T-helper 17 cell (primary cell): ENCODE measurements at regions not wholly inside any gene's neighbourhood (a gene's known extent, or its start where the extent isn't known, plus 50 kb on each side); places are given as distances from the start of the nearest gene placed in this dataset.
"Not testable (repeated sequence)": the region's sequence is repeated elsewhere in the genome, so short reads cannot be mapped to it uniquely, and the experiment has no call there.

ENCODE experiments used
- ATAC-seq: fragments of 150-1000 bp; cut with Tn5 transposase; 2 replicates; pipeline ENCODE4 v1.10.0; 2021; ENCODE audit warnings: mild to moderate bottlenecking, moderate library complexity
- DNase-seq, 3 donors: peaks; one replicate each; pipeline versions ENCODE4 v3.0.0 to v3.0.0-alpha.2; 2020 to 2021
- H3K9me3 ChIP-seq: one replicate; pipeline ENCODE4 v1.7.0; 2013; ENCODE audit warnings: low read length, mild to moderate bottlenecking; ENCODE audit not compliant: control insufficient read depth, poor library complexity, severe bottlenecking
- H3K27ac Mint-ChIP-seq: one replicate; pipeline ENCODE4 v1.8.0; 2022; ENCODE audit warnings: mild to moderate bottlenecking, moderate library complexity, mixed read lengths
- H3K27me3 Mint-ChIP-seq: one replicate; pipeline ENCODE4 v1.8.0; 2022; ENCODE audit warnings: mixed read lengths
- H3K36me3 Mint-ChIP-seq: one replicate; pipeline ENCODE4 v1.8.0; 2022; ENCODE audit warnings: low read depth, mixed read lengths
- H3K4me1 Mint-ChIP-seq: one replicate; pipeline ENCODE4 v1.8.0; 2022; ENCODE audit warnings: mild to moderate bottlenecking, mixed read lengths
- H3K4me3 Mint-ChIP-seq: one replicate; pipeline ENCODE4 v1.8.0; 2022; ENCODE audit warnings: mild to moderate bottlenecking, moderate library complexity, mixed read lengths

GRCh38 chr16:33913601-33914000, 454.2 kb downstream of the TP53TG3F start:
- not testable (repeated sequence) for H3K36me3 Mint-ChIP-seq, ATAC-seq, H3K9me3 ChIP-seq, DNase-seq, H3K27ac Mint-ChIP-seq, H3K4me3 Mint-ChIP-seq, H3K27me3 Mint-ChIP-seq, H3K4me1 Mint-ChIP-seq

DNA sequence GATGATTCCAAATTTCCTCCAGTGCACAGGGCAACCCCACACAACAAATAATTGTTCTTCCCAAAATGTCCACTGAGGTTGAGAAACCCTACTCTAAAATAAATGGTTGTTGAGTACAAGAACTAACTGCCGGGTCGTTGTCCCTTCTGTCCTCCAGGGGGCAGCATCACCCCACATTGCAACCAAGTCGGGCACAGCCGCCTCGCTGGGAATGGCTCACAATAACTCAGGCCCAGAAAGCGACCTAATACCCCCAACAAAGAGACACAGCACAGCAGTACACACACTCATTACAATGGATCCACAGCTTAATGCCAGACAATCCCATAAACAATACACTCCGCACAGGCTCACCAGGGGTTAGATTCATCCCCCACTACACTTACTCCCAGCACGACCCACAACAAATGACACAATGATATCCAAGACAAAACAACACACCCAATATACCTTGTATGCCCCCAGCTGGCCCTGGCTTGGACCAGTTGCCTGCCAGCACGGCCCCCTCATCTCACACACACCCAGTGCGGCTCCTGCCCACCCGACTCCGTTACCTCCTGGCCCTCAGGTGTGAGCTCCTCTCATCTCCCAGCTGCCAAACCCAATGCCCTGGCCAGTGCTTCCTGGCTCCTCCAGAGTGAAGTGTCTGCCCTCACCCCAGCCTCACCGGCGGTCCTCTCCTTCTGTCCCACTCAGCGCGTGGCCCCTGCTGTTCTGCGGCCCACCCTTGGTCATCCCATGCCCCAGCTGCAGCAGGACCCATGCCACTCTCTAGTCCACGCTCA, 461.5 kb downstream of the TP53TG3F start:
- peak; percentile 41 for ATAC-seq
- not testable (repeated sequence) for H3K36me3 Mint-ChIP-seq, H3K4me3 Mint-ChIP-seq, H3K27ac Mint-ChIP-seq, H3K27me3 Mint-ChIP-seq, H3K9me3 ChIP-seq, DNase-seq, H3K4me1 Mint-ChIP-seq

DNA sequence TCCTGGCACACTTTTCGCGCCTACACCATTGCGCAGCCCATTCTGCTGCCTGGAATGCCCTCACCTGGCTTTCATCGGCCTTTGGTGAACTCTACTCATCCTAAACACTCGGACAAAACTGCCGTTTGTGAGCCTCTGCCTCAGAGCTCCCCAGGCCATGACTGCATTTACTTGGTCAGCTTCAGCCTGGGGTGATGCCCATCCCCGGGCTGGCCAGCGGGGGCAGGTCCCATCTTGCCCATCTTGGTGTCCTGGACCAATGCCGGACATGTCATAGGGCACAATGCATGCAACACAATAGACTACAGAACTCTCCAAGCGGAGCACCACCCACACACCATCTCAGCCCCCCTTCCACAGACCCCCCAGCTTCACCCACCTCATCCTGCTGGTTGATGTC, 463.5 kb downstream of the TP53TG3F start:
- not testable (repeated sequence) for ATAC-seq, H3K27me3 Mint-ChIP-seq, H3K4me3 Mint-ChIP-seq, H3K4me1 Mint-ChIP-seq, H3K27ac Mint-ChIP-seq, DNase-seq, H3K36me3 Mint-ChIP-seq, H3K9me3 ChIP-seq

GRCh38 chr16:33928026-33928425, 468.6 kb downstream of the TP53TG3F start:
- H3K9me3 ChIP-seq, H3K4me1 Mint-ChIP-seq, DNase-seq, H3K36me3 Mint-ChIP-seq, H3K27ac Mint-ChIP-seq, H3K27me3 Mint-ChIP-seq, H3K4me3 Mint-ChIP-seq, ATAC-seq: not testable (repeated sequence)

GRCh38 chr16:33932191-33932590, 472.8 kb downstream of the TP53TG3F start:
- not testable (repeated sequence) for H3K27me3 Mint-ChIP-seq, H3K4me3 Mint-ChIP-seq, DNase-seq, H3K4me1 Mint-ChIP-seq, H3K9me3 ChIP-seq, H3K36me3 Mint-ChIP-seq, H3K27ac Mint-ChIP-seq, ATAC-seq

GRCh38 chr16:33933039-33933438, 473.6 kb downstream of the TP53TG3F start:
- not testable (repeated sequence) for DNase-seq, H3K4me1 Mint-ChIP-seq, H3K36me3 Mint-ChIP-seq, H3K9me3 ChIP-seq, H3K27ac Mint-ChIP-seq, H3K4me3 Mint-ChIP-seq, H3K27me3 Mint-ChIP-seq, ATAC-seq

- H3K4me3 Mint-ChIP-seq, H3K4me1 Mint-ChIP-seq: not testable (repeated sequence)
Observed at GRCh38 chr16:33935766-33936165, 476.4 kb downstream of the TP53TG3F start.

DNA sequence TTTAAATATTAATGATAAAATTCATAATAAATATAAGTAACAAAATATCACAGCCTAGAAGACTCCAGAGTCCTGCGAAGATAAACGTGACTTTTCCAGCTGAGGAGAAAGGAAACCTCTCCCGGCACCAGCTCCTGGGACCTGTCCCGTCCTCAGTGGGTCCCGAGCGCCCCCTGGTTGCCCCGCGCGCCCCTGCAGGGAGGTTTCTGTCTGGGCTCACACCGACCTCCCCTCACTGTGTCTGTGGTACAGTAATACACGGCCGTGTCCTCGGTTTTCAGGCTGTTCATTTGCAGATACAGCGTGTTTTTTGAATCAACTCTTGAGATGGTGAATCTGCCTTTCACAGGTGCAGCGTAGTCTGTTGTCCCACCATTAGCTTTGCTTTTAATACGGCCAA, 478.7 kb downstream of the TP53TG3F start:
- not testable (repeated sequence) for H3K27ac Mint-ChIP-seq, H3K36me3 Mint-ChIP-seq, H3K27me3 Mint-ChIP-seq, H3K9me3 ChIP-seq, H3K4me3 Mint-ChIP-seq, H3K4me1 Mint-ChIP-seq, ATAC-seq, DNase-seq

More at GRCh38 chr16:33935766-33936165, 476.4 kb downstream of the TP53TG3F start:
- not testable (repeated sequence) for H3K36me3 Mint-ChIP-seq, DNase-seq, H3K27me3 Mint-ChIP-seq, H3K27ac Mint-ChIP-seq, ATAC-seq, H3K9me3 ChIP-seq

GRCh38 chr16:33961536-33961935, 502.1 kb downstream of the TP53TG3F start:
- not testable (repeated sequence) for H3K36me3 Mint-ChIP-seq, H3K27ac Mint-ChIP-seq

DNA sequence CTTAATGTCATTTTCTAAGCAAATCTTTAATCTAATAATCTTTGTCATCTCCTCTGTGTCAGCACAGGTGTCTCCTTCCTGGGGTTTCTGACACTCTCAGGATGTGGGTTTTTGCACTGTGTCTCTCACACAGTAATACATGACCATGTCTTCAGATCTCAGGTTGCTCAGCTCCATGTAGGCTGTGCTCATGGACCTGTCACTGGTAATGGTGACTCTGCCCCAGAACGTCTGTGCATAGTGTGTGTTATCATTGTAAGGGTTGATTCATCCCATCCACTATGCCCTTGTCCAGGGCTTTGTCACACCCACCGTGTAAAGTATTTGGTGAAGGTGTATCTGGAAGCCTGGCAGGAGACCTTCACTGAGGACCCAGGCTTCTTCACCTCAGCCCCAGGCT, 506.1 kb downstream of the TP53TG3F start:
- not testable (repeated sequence) for H3K9me3 ChIP-seq, H3K27ac Mint-ChIP-seq, H3K4me1 Mint-ChIP-seq, H3K36me3 Mint-ChIP-seq, DNase-seq, H3K4me3 Mint-ChIP-seq, H3K27me3 Mint-ChIP-seq
- peak; percentile 61 for ATAC-seq

More at GRCh38 chr16:33961536-33961935, 502.1 kb downstream of the TP53TG3F start:
- not testable (repeated sequence) for DNase-seq, H3K9me3 ChIP-seq, H3K4me3 Mint-ChIP-seq, ATAC-seq, H3K4me1 Mint-ChIP-seq, H3K27me3 Mint-ChIP-seq

- H3K4me3 Mint-ChIP-seq, ATAC-seq, H3K4me1 Mint-ChIP-seq, H3K36me3 Mint-ChIP-seq, H3K27ac Mint-ChIP-seq, H3K9me3 ChIP-seq, DNase-seq, H3K27me3 Mint-ChIP-seq: not testable (repeated sequence)
Observed at GRCh38 chr16:33966855-33967254, 507.4 kb downstream of the TP53TG3F start.

GRCh38 chr16:33974557-33974956, 515.1 kb downstream of the TP53TG3F start:
- H3K27me3 Mint-ChIP-seq, H3K27ac Mint-ChIP-seq, ATAC-seq: not testable (repeated sequence)

DNA sequence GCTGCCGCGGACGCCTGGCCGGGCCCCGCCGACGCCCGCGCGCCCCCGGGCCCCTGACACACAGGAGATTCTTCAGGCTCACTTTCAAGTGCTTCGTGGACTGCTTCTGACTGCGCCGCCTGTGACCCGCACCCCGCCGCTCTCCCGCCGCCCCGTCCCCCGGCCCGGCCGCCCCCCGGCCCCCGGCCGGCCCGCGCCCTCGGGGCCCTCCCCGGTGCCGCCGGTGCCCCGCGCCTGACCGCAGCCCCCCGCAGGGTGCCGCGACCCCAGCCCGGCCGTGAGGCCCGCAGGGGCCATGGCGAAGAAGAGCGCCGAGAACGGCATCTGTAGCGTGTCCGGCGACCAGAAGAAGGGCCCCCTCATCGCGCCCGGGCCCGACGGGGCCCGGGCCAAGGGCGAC, 516.3 kb downstream of the TP53TG3F start:
- not testable (repeated sequence) for H3K4me3 Mint-ChIP-seq, H3K36me3 Mint-ChIP-seq, H3K9me3 ChIP-seq, H3K27ac Mint-ChIP-seq, H3K4me1 Mint-ChIP-seq, H3K27me3 Mint-ChIP-seq, ATAC-seq, DNase-seq

More at GRCh38 chr16:33974557-33974956, 515.1 kb downstream of the TP53TG3F start:
- DNase-seq, H3K9me3 ChIP-seq, H3K4me3 Mint-ChIP-seq, H3K36me3 Mint-ChIP-seq, H3K4me1 Mint-ChIP-seq: not testable (repeated sequence)

GRCh38 chr16:33976521-33976920, 517.1 kb downstream of the TP53TG3F start:
- H3K4me3 Mint-ChIP-seq, ATAC-seq, DNase-seq, H3K36me3 Mint-ChIP-seq, H3K9me3 ChIP-seq, H3K4me1 Mint-ChIP-seq, H3K27me3 Mint-ChIP-seq, H3K27ac Mint-ChIP-seq: not testable (repeated sequence)
